ENCODE measurements at regions not wholly inside any gene's neighbourhood (a gene's known extent, or its start where the extent isn't known, plus 50 kb on each side); places are given as distances from the start of the nearest gene placed in this dataset.

DNA sequence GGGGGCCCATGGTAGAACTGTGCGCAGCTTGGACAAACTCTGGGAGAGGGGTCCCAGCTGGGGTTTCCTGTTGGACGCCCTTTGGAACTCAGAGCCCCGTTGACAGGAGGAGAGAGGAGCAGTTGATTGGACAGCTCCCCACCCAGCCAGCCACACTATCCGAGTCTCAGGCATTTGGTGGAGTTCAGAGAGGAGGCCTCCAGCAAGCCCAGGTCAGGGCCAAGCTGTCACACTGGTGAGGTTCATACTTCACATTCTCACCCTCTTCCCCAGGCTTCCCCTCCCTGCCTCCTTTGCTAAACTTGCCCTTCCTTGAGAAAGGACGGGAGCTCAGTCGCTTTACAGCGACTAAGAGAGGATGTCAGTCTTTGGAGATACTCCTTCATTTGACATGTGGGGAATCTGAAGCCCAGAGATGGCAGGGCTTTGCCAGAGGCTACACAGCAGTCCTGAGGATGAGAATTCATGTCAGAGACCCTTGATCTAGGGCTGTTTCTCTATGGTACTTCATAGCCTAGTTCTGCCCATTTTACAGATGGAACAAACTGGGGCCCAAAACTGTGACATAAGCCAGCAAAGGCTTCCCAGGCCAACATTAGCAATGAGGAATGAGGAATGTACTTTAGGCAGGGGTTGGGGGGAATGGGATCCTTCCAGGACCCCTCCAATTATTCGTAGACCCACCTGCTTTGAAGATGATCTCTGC is 142.2 kb downstream of the SMAD6 start:
- Histone ChIP-seq H2AFZ (ENCODE audit: low read depth) (no peak overlapping the region), H4K20me1 (ENCODE audit: insufficient read depth) (no peaks in the 10 kb centered on the region), H3K79me2 (ENCODE audit: insufficient read depth, low read depth) (no peaks in the 10 kb centered on the region), H3K27me3 (ENCODE audit: insufficient read depth, low read depth) (peaks cover 6% of the 10 kb centered on the region; the same call in 1 of the 2 replicates), H3K27ac (no peak overlapping the region), H3K4me3 (IDR thresholded peaks at IDR 0.05; ENCODE audit: insufficient read depth, low read depth, low read length) (no peak overlapping the region), H3K36me3 (ENCODE audit: insufficient read depth) (no peaks in the 10 kb centered on the region), H3K4me2 (no peak overlapping the region), H3K9ac (no peak overlapping the region), H3K4me1 (ENCODE audit: low read depth, poor library complexity, severe bottlenecking) (no peaks in the 10 kb centered on the region)
- TF ChIP-seq, protein P1, sequence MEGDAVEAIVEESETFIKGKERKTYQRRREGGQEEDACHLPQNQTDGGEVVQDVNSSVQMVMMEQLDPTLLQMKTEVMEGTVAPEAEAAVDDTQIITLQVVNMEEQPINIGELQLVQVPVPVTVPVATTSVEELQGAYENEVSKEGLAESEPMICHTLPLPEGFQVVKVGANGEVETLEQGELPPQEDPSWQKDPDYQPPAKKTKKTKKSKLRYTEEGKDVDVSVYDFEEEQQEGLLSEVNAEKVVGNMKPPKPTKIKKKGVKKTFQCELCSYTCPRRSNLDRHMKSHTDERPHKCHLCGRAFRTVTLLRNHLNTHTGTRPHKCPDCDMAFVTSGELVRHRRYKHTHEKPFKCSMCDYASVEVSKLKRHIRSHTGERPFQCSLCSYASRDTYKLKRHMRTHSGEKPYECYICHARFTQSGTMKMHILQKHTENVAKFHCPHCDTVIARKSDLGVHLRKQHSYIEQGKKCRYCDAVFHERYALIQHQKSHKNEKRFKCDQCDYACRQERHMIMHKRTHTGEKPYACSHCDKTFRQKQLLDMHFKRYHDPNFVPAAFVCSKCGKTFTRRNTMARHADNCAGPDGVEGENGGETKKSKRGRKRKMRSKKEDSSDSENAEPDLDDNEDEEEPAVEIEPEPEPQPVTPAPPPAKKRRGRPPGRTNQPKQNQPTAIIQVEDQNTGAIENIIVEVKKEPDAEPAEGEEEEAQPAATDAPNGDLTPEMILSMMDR (conservative IDR thresholded peaks at IDR 0.05; ENCODE audit: low read depth, low read length): no peak

DNA sequence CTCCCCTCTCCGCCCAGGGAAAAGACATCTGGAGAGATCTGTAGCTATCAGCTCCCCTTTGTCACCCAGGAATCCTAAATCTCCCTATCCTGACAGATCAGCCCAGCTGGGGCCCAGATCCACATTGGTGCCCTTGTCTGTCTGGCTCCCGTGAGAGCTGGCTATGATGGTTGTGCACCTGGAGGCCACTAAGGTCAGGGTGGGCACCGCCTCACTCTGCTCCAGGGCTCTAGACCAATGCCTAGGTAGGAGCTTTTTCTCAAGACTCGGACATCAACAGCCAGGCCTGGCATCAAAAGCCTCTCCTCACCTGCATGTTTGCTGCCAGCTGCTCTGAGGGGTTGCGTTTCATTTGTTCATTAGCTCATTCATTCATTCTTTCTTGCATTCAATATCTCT is 142.7 kb downstream of the SMAD6 start:
- no peak overlapping the region for H3K9ac ChIP-seq
- no peaks in the 10 kb centered on the region for H3K79me2 ChIP-seq (ENCODE audit: insufficient read depth, low read depth)
- H3K4me3 ChIP-seq (IDR thresholded peaks at IDR 0.05; ENCODE audit: insufficient read depth, low read depth, low read length): no peak overlapping the region
- no peak overlapping the region for H3K27ac ChIP-seq
- TF ChIP-seq, protein P1 (conservative IDR thresholded peaks at IDR 0.05; ENCODE audit: low read depth, low read length): no peak
- H3K36me3 ChIP-seq (ENCODE audit: insufficient read depth): no peaks in the 10 kb centered on the region
- H3K27me3 ChIP-seq (ENCODE audit: insufficient read depth, low read depth): peaks cover 6% of the 10 kb centered on the region; the same call in 1 of the 2 replicates
- H4K20me1 ChIP-seq (ENCODE audit: insufficient read depth): no peaks in the 10 kb centered on the region
- no peak overlapping the region for H3K4me2 ChIP-seq
- no peaks in the 10 kb centered on the region for H3K4me1 ChIP-seq (ENCODE audit: low read depth, poor library complexity, severe bottlenecking)
- no peak overlapping the region for H2AFZ ChIP-seq (ENCODE audit: low read depth)

DNA sequence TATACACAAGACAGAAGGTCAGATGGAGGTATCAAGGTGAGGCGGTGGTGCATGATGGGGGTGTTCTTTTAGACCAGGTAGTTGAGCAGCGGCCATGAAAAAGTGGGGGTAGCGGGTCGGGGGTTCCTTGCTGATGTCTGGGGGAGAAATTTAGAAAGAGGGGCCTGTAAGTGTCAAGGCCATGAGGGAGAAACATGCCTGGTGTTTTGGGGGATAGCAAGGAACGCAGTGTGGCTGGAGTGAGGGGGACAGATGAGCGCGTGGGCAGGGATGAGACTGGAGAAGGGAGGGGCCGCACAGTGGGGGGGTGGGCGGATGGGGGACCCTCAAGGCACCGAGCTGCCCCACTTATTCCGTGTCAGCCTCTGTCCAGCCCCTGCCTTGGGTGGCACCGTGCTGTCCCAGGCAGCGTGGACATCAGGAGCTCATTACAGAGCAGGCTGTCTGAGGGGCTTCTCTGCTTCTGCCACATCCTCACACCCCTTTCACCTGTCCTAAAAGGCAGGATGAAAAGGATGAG is 143.3 kb downstream of the SMAD6 start:
- Histone ChIP-seq H3K4me2 (no peak overlapping the region), H3K79me2 (ENCODE audit: insufficient read depth, low read depth) (no peaks in the 10 kb centered on the region), H4K20me1 (ENCODE audit: insufficient read depth) (no peaks in the 10 kb centered on the region), H3K27me3 (ENCODE audit: insufficient read depth, low read depth) (peaks cover 6% of the 10 kb centered on the region; the same call in 1 of the 2 replicates), H3K27ac (no peak overlapping the region), H3K4me3 (IDR thresholded peaks at IDR 0.05; ENCODE audit: insufficient read depth, low read depth, low read length) (no peak overlapping the region), H2AFZ (ENCODE audit: low read depth) (no peak overlapping the region), H3K4me1 (ENCODE audit: low read depth, poor library complexity, severe bottlenecking) (no peaks in the 10 kb centered on the region), H3K9ac (no peak overlapping the region), H3K36me3 (ENCODE audit: insufficient read depth) (no peaks in the 10 kb centered on the region)
- TF ChIP-seq, protein P1 (conservative IDR thresholded peaks at IDR 0.05; ENCODE audit: low read depth, low read length): no peak

DNA sequence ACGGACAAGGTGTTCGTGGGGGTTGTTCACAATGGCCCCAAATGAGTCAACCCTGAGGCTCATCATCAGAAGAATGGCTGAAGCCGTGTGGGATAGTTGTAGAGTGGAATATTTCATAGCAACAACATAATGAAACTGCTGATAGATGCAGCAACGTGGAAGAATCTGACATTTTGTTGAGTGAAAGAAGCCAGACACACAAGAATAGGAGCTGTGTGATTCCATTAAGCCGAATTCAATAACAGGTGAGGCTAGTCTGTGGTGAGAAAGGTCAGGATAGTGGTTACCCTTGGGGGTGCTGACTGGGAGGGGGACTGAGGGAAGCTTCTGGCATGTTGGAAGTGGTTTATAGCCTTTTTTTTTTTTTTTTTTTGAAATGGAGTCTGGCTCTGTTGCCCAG is 144.0 kb downstream of the SMAD6 start:
- no peak overlapping the region for H3K27ac ChIP-seq
- H3K79me2 ChIP-seq (ENCODE audit: insufficient read depth, low read depth): no peaks in the 10 kb centered on the region
- no peak overlapping the region for H2AFZ ChIP-seq (ENCODE audit: low read depth)
- no peaks in the 10 kb centered on the region for H4K20me1 ChIP-seq (ENCODE audit: insufficient read depth)
- peaks cover 5% of the 10 kb centered on the region for H3K4me1 ChIP-seq (ENCODE audit: low read depth, poor library complexity, severe bottlenecking)
- no peak overlapping the region for H3K4me2 ChIP-seq
- no peak overlapping the region for H3K9ac ChIP-seq
- TF ChIP-seq, protein P1 (conservative IDR thresholded peaks at IDR 0.05; ENCODE audit: low read depth, low read length): no peak
- no peaks in the 10 kb centered on the region for H3K36me3 ChIP-seq (ENCODE audit: insufficient read depth)
- H3K4me3 ChIP-seq (IDR thresholded peaks at IDR 0.05; ENCODE audit: insufficient read depth, low read depth, low read length): no peak overlapping the region
- H3K27me3 ChIP-seq (ENCODE audit: insufficient read depth, low read depth): peaks cover 6% of the 10 kb centered on the region; the same call in 1 of the 2 replicates
